ENCODE measurements at regions not wholly inside any gene's neighbourhood (a gene's known extent, or its start where the extent isn't known, plus 50 kb on each side); places are given as distances from the start of the nearest gene placed in this dataset.

DNA sequence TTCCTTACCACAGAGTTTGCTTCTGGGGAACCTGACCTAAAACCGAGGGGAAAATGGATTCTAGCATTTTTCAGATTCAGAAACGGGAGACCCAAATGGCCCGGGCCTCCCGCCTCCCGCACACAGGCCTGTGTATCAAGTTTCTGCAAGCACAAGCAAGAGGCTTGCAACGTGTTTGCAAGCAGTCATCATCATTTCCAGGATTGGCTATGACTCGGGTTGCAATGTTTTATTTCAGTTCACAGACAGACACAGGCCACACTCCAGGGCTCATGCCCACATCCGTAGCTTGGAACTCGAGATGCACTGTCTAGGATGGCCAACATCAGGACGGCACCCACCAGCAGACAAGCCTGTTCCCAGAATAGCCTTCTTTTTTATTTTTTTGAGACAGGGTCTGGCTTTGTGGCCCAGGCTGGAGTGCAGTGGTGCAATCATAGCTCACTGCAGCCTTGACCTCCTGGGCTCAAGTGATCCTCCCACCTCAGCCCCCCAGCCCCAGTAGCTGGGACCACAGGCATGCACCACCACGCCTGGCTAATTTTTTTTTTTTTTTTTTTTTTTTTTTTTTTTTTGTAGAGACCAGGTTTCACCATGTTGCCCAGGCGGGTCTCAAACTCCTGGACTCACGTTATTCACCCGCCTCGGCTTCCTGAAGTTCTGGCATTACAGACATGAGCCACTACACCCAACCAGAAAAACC is 68.1 kb upstream of the FOXK1 start:
- TF ChIP-seq CTCF (IDR thresholded peaks at IDR 0.05) (no peak), POLR2A (IDR thresholded peaks at IDR 0.05) (no peak)
